Spinal cord (tissue), 9 donors: ENCODE measurements at regions not wholly inside any gene's neighbourhood (a gene's known extent, or its start where the extent isn't known, plus 50 kb on each side); places are given as distances from the start of the nearest gene placed in this dataset.

Source experiments
- DNase-seq, 6 donors: peaks; one replicate each; pipeline versions ENCODE4 v3.0.0 to v3.0.0-alpha.2; 2013 to 2015; ENCODE audit warnings: low spot score in 6 of 6, low read depth in 4 of 6
- H3K27ac ChIP-seq: one replicate; pipeline ENCODE4 v1.5.1; 2013; ENCODE audit warnings: low read depth, low read length, control low read depth
- H3K27me3 ChIP-seq: one replicate; pipeline ENCODE4 v1.6.1; 2013; ENCODE audit warnings: low read length; ENCODE audit not compliant: control insufficient read depth, insufficient read depth
- H3K36me3 ChIP-seq: one replicate; pipeline ENCODE4 v1.6.1; 2013; ENCODE audit warnings: low read length; ENCODE audit not compliant: control insufficient read depth, insufficient read depth
- H3K4me1 ChIP-seq: one replicate; pipeline ENCODE4 v1.6.1; 2013; ENCODE audit warnings: low read length; ENCODE audit not compliant: control insufficient read depth, insufficient read depth
- H3K4me3 ChIP-seq: one replicate; pipeline ENCODE4 v1.5.1; 2013; ENCODE audit warnings: low read depth, low read length, control low read depth
- H3K9me3 ChIP-seq: one replicate; pipeline ENCODE4 v1.6.1; 2013; ENCODE audit warnings: low read length; ENCODE audit not compliant: control insufficient read depth, insufficient read depth
- WGBS: methylation state at CpG from one replicate; pipeline ENCODE4 v1.1.5; 2013; ENCODE audit warnings: missing lambda C conversion rate; ENCODE audit not compliant: insufficient coverage; 5-methylcytosine and 5-hydroxymethylcytosine counted together
- donor health status: healthy.

DNA sequence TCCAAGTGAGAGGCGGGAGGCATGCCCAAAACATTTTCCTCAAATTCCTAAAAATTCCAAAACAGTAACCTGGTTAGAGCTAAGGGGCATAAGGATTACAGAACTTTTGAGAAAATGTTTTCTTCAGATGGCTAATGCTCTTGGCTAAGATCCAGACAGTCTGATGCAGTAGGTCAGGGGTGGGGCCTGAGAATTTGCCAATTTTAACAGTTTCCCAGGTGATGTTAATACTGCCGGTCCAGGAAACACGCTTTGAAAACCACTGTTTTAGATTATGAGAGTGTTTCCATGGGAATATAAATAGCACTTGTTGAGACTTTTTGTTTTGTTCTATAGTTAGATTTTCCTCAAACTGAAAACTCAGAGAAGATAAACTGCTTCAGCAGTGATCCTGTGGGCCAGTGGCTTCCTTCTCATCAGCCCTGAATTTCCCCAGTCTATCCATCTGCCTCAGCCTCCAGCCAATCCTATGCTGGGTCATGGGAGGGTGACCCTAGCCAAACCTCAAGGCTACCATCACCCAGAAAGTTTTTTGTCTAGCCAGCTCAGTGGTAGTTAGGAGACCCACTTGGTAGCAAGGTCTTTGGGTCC, 71.6 kb upstream of the ACP3 start:
- Histone ChIP-seq H3K27me3 (no peaks in the 10 kb centered on the region), H3K36me3 (no peaks in the 10 kb centered on the region), H3K4me1 (no peaks in the 10 kb centered on the region), H3K4me3 (no peak overlapping the region), H3K27ac (no peak overlapping the region), H3K9me3 (no peaks in the 10 kb centered on the region)
- peak in 1 of 6 donors; percentile 38 for DNase-seq
- WGBS: no CpG with 5 or more reads among the region's 3 CpGs

DNA sequence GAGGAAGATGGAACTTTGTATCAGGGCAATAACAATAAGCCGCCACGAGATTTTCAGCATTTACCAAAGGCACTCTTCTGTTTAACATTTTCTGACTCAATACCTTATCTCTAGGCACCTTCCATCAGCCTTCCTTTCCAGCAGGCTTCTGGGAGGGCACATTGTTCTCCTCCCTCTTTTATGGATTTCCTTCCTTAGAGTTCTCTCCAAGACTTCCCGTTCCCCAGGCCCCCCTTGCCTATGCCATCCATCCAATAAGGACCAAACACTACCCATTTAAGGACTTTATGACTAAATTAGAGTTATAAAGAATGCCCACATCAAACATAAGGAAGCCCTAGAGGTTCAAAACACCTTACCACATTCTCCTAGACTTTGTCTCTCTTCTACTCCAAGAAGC, 71.0 kb upstream of the ACP3 start:
- DNase-seq: no peak
- 93% methylated on average over 3 of the region's 3 CpGs for WGBS
- Histone ChIP-seq H3K4me3 (no peak overlapping the region), H3K27ac (no peak overlapping the region), H3K4me1 (no peaks in the 10 kb centered on the region), H3K27me3 (no peaks in the 10 kb centered on the region), H3K9me3 (no peaks in the 10 kb centered on the region), H3K36me3 (no peaks in the 10 kb centered on the region)

DNA sequence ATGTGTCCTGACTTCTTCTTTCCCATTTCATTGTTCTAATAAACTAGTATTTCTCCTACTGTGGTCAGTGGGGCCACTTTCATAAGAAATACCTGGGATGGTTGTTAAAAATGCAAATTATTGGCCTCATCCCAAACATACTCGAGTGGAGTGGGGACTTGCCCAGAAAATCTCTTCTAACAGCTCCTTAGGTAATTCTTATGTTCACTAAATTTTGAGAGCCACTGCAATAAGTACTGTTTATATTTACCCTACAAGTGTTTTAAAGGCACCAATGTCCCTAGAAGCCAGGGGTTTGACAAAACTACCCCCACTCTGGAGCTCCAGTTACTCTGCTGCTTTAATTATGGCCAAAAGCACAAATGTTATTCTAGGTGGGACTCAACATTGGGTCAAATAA, 70.0 kb upstream of the ACP3 start:
- no CpG with 5 or more reads among the region's 1 CpG for WGBS
- Histone ChIP-seq H3K4me3 (no peak overlapping the region), H3K4me1 (no peaks in the 10 kb centered on the region), H3K36me3 (no peaks in the 10 kb centered on the region), H3K9me3 (no peaks in the 10 kb centered on the region), H3K27me3 (no peaks in the 10 kb centered on the region), H3K27ac (no peak overlapping the region)
- no peak for DNase-seq

DNA sequence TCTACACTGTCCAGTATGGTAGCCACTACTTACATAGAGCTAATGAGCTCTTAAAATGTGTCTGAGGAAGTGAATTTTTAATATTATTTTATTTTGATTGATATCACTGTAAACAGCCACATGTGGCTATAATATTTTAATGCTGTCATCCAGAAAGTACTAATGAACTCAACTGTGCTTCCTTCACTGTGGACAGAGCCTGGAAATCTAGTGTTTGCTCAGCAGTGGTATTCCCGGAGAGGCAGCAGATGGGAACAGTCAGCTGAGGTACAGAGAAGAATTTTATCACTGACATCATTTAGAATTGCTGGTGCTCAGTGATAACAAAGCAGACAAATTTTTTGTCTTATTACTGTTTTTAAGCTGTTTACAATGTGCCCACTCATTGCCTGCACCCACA, 68.7 kb upstream of the ACP3 start:
- Histone ChIP-seq H3K27ac (no peak overlapping the region), H3K27me3 (no peaks in the 10 kb centered on the region), H3K4me3 (no peak overlapping the region), H3K36me3 (no peaks in the 10 kb centered on the region), H3K9me3 (no peaks in the 10 kb centered on the region), H3K4me1 (no peaks in the 10 kb centered on the region)
- WGBS: no CpG with 5 or more reads among the region's 1 CpG
- no peak for DNase-seq

DNA sequence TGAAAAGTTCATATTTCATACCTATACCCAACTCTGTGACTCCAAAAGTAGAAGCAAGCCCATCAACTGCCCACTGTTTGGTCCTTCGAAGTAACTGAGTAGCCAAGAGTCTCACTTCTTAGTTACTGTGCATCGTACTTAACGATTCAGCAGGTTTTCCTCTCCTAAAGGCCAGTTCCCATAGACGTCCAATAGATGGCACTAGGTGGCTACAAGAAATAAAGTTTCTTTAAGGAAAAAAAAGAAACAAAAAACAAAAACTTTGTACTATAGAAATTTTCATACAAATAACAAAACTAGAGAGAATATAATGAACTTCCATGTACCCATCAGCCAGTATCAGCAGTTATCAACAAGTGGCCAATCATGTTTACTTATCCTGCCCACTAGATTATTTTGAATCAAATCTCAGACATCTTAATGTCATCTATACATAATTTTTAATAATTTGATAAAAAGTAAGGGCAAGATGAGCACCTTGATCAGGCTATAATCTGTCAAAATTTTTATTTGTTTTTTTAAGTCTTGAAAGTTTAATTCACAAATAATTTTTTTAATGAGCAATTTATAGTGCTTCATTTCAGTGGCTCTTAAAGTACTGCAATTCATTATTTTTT, 63.8 kb upstream of the ACP3 start:
- H3K27me3 ChIP-seq: no peaks in the 10 kb centered on the region
- H3K9me3 ChIP-seq: no peaks in the 10 kb centered on the region
- H3K27ac ChIP-seq: no peak overlapping the region
- 75% methylated on average over 1 of the region's 4 CpGs for WGBS
- no peaks in the 10 kb centered on the region for H3K4me1 ChIP-seq
- H3K4me3 ChIP-seq: no peak overlapping the region
- peak in 5 of 6 donors; percentile 43 to 89 (median 55) for DNase-seq
- H3K36me3 ChIP-seq: no peaks in the 10 kb centered on the region

DNA sequence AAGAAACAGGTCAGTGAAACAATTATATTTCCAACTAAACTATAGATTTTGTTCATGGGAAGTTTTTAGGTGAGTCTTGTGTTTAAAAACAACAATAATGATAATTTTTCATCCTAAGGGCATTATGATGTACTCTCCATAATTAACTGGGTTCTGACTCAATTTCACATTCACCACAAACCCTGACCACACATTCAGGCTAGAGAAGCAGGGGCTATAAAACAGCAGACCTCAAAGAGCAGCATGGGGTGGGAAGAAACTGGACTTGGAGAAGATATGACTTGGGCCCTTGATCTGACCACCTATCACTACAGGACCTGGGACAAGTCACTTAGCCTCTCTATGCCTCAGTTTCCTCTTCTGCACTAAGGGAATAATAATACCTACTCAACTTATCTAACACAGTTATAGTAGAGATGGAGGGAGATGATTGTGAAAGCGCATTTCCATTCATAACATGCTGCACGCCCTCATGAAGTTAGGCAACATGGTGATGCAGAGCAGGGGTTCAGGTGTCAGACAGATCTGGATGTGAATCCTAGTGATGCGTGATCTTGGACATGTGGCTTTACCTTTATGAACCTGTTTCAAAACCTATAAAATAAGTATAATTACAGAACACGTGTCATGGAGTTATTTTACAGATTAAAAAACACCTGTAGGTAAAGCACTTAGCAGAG, 63.0 kb upstream of the ACP3 start:
- DNase-seq: no peak
- Histone ChIP-seq H3K4me1 (no peaks in the 10 kb centered on the region), H3K27me3 (no peaks in the 10 kb centered on the region), H3K27ac (no peak overlapping the region), H3K36me3 (no peaks in the 10 kb centered on the region), H3K4me3 (no peak overlapping the region), H3K9me3 (no peaks in the 10 kb centered on the region)
- WGBS: no CpG with 5 or more reads among the region's 4 CpGs

DNA sequence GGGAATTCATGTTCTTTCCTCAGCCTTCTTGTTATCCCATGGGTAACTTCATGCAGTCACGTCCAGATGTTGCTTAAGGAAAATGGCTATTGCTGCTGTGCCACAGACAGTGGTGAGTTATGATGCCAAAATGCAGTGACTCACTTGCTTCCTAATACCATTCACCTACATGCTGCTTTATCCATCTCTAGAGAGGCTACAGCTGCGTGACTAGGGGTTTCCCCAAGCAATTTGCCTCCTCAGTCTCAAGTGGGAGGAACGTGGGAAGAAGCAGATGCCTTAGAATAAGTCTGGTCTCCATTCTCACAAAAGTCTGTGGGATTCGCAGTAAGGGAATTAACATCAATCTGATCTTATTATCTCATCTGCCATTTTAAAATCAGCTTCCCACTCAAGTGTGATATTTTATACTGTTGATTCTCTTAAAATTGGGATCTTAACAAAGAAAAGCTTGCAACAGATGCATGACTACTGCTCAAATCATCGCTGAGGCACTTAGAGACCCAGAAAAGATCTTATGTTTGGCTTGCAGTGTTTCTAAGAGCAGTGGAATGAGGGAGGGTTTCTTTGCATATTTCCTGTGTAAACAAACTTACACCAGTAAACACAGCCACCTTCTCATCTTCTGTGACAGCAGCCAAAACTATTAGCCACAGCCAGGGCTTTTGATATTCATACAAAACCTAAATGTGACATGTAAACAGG, 62.0 kb upstream of the ACP3 start:
- whole genome bisulfite sequencing: no CpG with 5 or more reads among the region's 5 CpGs
- H3K4me3 ChIP-seq: no peak overlapping the region
- peak in 1 of 6 donors; percentile 66 for DNase-seq
- H3K4me1 ChIP-seq: no peaks in the 10 kb centered on the region
- no peak overlapping the region for H3K27ac ChIP-seq
- H3K9me3 ChIP-seq: no peaks in the 10 kb centered on the region
- H3K36me3 ChIP-seq: no peaks in the 10 kb centered on the region
- no peaks in the 10 kb centered on the region for H3K27me3 ChIP-seq

DNA sequence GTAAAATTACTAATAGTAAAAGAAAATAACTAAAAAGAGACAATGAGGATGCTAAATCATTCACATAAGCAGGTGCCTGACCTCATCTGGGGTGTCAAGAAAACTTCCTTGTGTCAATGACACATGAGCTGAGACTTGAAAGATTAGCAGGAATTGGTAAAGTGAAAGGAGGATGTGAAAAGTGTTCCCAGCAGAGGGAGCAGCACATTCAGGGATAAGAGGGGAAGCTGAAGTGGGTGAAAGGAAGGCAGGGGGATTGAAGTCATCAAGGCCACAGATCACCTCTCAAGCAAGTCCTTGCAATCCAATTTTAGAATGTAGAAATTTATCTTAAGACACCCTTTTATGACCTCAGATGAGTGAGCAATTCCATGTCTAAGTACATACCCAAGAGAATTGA, 60.2 kb upstream of the ACP3 start:
- Histone ChIP-seq H3K4me3 (no peak overlapping the region), H3K27ac (no peak overlapping the region), H3K4me1 (no peaks in the 10 kb centered on the region), H3K27me3 (no peaks in the 10 kb centered on the region), H3K36me3 (no peaks in the 10 kb centered on the region), H3K9me3 (no peaks in the 10 kb centered on the region)
- DNase-seq: peak in 2 of 6 donors; percentile 36 to 52

DNA sequence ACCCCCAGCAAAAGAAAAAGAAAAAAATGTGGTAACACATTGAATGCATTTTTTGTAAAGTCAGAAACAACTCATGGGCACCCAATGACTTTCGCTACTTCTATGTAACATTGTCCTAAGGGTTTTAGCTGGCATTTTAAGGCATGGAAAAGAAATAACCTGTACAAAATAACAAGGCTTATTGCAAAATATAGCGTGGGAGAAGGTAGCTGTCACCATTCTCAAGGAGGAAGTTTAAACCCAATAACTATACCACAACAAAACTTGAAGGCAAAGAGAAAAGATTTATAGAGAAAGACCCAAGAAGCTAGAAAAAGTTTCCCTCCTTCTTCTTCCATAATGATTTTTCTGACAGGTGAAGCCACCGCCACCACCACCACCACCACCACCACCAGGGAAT, 55.7 kb upstream of the ACP3 start:
- Histone ChIP-seq H3K4me3 (no peak overlapping the region), H3K4me1 (no peaks in the 10 kb centered on the region), H3K27ac (no peak overlapping the region), H3K9me3 (no peaks in the 10 kb centered on the region), H3K27me3 (no peaks in the 10 kb centered on the region), H3K36me3 (no peaks in the 10 kb centered on the region)
- no peak for DNase-seq
- no CpG with 5 or more reads among the region's 3 CpGs for WGBS
